ENCODE measurements at regions not wholly inside any gene's neighbourhood (a gene's known extent, or its start where the extent isn't known, plus 50 kb on each side); places are given as distances from the start of the nearest gene placed in this dataset.

DNA sequence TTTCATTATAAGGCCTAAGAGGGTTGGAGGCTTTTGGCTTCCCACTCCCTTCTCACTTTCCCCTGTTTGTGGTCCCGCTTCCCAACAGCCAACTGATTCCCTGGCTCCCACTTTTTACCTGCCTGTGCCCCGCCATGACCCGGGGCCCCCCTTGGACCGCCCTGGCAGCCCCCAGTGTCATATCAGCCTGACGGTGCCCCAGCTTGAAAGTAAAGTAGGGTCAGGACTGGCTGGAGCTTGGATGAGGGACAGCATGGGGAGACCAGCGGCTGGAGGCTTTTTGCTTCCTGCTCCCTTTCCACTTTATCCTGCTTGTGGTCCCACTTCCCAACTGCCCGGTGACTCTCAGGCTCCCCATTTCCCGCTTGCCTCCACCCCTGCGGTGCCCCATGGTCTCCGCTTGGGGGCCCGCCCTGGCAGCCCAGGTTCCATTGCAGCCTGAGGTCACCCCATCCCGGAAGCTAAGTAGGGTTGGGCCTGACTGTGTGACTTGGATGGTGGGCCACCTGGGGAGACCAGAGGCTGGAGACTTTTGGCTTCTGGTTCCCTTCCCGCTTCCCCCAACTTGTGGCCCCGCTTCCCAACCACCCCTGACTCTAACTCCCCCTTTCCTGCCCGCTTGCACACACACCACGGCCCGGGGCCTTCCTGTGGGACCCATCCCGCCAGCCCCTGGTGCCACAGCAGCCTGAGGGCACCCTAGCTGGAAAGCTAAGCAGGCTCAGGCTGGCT, 2274.7 kb downstream of the TP53TG3F start:
- DNase-seq (ENCODE audit: low read depth) = no peak

DNA sequence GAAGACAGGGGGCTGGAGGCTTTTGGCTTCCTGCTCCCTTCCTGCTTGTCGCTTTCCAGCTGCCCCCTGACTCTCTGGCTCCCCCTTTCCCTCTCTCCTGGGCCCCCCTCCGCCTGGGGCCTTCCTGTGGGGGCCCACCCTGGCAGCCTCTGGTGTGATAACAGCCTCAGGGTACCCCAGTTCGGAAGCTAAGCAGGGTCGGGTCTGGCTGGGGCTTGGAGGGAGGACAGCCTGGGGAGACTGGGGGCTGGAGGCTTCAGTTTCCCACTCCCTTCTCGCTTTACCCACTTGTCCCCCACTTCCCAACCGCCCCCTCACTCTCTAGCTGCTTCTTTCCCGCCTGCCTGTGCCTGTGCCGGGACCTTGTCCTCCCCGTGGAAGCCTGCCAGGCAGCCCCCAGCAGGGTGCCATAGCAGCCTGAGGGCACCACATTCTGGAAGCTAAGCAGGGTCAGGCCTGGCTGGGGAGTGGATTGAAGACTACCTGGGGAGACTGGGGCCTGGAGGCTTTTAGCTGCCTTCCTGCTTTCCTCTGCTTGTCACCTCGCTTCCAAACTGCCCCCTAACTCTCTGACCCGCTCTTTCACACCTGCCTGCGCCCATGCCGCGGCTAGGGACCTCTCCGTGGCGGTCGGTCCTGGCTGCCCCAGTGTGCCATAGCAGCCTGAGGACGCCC, 2275.5 kb downstream of the TP53TG3F start:
- no peak for DNase-seq (ENCODE audit: low read depth)

- no peak for DNase-seq (ENCODE audit: low read depth)
These were observed 2276.2 kb downstream of the TP53TG3F start for GRCh38 chr16:35735403-35736251.

DNA sequence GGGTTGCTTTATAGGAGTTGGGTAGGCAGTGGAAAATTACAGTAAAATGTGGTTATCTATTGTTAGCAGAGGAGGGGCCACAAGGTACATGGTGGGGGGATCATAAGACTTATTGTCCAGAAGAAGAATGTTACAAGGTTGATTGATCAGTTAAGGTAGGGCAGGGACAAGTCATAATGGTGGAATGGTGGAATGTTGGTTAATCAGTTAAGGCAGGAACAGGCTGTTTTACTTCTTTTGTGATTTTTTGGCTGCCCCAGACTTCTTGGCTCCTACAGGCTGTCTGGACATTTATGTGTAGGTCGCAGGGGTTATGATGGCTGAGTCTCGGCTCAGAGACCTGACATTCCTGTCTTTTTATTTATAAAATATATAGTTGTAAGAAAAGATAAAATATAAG, 2277.1 kb downstream of the TP53TG3F start:
- no peak for DNase-seq (ENCODE audit: low read depth)

GRCh38 chr16:35737076-35737475, 2277.7 kb downstream of the TP53TG3F start:
- no peak for DNase-seq (ENCODE audit: low read depth)

- no peak for DNase-seq (ENCODE audit: low read depth)
These were observed 2282.1 kb downstream of the TP53TG3F start for GRCh38 chr16:35741546-35741945.

DNA sequence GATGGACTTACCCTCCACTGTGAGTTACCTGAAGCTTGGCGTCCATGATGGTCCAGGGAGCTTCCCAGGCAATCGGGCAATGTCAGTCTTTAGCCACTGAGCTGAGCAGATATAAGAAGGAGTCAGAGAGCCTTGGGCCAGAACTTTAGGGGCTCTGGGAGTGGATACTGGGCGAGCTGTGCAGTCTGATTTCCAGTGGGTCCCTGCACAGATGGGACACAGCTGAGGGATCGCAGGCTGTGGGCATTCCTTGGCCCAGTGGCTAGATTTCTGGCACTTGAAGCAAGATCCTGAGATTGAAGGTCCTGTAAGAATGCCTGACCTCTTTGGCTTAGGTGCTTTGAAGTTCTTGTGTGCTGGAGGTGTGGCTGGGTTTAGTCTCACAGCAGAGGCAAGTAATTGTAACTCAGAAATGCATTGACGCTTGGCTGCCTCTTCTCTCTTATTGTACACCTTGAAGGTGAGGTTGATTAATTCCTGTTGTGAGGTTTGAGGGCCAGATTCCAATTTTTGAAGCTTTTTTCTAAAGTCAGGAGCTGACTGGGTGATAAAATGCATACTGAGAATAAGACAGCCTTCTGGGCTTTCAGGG, 2283.8 kb downstream of the TP53TG3F start:
- DNase-seq (ENCODE audit: low read depth) = no peak

GRCh38 chr16:35744084-35744483, 2284.7 kb downstream of the TP53TG3F start:
- no peak for DNase-seq (ENCODE audit: low read depth)

GRCh38 chr16:35744726-35745125, 2285.3 kb downstream of the TP53TG3F start:
- peak; percentile 0 for DNase-seq (ENCODE audit: low read depth)

GRCh38 chr16:35745191-35745590, 2285.8 kb downstream of the TP53TG3F start:
- DNase-seq (ENCODE audit: low read depth) = no peak

DNA sequence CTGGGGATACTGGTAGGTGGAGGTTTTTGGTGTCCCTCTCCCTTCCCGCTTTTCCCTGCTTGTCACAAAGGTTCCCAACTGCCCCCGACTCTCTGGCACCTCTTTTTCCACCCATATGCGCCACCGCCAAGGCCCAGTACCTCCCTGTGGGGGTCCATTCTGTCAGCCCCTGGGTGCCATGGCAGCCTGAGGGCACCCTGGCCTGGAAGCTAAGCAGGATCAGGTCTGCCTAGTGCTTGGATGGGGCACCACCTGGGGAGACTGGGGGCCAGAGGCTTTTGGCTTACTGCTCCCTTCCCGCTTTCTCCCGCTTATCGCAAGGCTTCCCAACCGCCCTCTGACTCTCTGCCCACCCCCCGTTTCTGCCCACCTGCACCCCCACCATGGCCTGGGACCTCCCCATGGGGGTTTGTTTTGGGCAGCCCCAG, 2286.4 kb downstream of the TP53TG3F start:
- no peak for DNase-seq (ENCODE audit: low read depth)

GRCh38 chr16:35746281-35746962, 2287.0 kb downstream of the TP53TG3F start:
- DNase-seq (ENCODE audit: low read depth) = no peak

- no peak for DNase-seq (ENCODE audit: low read depth)
These were observed 2287.7 kb downstream of the TP53TG3F start for GRCh38 chr16:35746963-35747657.

DNA sequence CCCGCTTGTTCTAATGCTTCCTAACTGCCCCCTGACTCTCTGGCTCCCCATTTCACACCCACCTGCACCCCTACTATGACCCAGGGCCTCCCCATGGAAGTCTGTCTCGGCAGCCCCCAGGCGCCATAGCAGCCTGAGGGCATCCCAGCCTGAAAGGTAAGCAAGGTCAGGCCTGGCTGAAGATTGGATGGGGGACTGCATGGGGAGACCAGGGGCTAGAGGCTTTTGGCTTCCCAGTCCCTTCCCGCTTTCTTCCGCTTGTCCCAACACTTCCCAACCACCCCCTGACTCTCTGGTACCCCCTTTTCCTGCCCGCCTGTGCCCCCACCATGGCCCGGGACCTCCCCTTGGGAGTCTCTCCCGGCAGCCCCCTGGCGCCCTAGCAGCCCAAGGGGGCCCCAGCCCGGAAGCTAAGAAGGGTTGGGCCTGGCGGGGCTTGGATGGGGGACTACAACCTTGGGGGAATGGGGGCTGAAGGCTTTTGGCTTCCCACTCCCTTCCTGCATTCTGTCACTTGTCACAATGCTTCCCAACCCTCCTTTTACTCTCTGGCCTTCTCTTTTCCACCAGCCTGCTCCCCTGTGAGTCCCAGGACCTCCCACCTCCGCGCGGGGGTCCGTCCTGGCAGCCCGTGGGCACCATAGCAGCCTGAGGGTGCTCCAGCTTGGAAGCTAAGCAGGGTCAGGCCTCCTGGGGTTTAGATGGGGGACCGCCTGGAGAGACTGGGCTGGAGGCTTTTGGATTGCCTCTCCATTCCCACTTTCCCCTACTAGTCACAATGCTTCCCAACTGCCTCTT, 2288.4 kb downstream of the TP53TG3F start:
- DNase-seq (ENCODE audit: low read depth) = no peak

DNA sequence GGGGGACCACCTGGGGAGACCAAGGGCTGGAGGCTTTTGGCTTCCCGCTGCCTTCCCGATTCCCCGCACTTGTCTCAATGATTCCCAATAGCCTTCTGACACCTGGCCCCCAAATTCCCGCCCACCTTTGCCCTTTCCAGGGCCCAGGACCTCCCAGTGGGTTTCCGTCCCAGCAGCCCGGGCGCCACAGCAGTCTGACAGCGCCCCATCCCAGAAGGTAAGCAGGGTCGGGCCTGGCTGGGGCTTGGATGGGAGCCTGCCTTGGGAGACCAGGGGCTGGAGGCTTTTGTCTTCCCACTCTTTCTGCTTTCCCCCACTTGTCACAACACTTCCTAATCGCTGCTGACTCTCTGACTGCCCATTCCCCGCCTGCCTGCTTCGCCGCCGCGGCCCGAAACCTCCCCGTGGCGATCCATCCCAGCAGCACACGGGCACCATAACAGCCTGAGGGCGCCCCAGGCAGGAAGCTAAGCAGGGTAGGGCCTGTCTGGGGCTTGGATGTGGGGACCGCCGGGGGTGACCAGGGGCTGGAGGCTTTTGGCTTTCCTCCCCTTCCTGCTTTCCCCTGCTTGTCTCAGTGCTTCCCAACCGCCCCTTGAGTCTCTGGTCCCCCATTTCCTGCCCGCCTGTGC, 2289.3 kb downstream of the TP53TG3F start:
- no peak for DNase-seq (ENCODE audit: low read depth)

DNA sequence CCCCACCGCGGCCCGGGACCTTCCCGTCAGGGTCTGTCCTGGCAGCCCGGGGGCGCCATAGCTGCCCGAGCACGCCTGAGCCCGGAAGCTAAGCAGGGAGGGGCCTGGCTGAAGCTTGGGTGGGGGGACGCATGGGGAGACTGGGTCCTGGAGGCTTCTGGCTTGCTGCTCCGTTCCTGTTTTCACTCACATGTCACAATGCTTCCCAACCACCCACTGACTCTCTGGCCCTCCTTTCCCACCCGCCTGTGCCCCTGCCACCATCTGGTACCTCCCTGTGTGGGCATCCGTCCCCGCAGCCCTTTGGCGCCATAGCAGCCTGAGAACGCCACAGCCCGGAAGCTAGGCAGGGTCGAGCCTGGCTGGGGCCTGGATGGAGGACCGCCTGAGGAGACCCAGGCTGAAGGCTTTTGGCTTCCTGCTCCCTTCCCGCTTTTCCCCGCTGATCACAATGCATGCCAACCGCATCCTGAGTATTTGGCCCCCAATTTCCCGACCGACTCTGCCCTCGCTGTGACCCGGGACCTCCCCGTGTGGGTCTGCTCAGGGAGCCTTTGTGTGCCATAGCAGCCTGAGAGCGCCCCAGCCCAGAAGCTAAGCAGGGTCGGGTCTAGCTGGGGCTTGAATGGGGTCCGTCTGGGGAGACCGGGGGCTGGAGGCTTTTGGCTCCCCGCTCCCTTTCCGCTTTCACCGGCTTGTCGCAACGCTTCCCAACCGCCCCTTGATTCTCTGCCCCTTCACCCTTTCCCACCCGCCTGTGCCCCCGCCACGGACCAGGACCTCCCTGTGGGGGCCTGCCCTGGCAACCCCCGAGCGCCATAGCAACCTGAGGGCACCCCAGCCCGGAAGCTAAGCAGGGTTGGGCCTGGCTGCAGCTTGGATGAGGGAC, 2290.1 kb downstream of the TP53TG3F start:
- DNase-seq (ENCODE audit: low read depth) = no peak

DNA sequence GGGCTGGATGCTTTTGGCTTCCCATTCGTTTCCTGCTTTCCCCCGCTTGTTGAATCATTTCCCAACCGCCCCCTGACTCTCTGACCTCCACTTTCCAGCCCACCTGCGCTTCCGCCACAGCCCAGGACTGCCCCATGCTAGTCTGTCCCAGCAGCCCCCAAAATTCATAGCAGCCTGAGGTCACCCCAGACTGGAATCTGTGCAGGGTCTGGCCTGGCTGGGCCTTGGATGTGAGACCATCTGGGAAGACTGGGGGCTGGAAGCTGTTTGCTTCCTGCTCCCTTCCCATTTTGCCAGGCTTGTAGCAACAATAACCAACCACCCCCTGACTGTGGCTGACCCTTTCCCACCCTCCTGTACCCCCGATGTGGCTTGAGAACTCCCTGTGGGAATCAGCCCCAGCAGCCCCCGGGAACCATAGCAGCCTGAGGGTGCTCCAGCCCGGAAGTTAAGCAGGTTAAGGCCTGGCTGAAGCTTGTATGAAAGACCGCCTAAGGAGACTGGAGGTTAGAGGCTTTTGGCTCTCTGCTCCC, 2290.8 kb downstream of the TP53TG3F start:
- no peak for DNase-seq (ENCODE audit: low read depth)

DNA sequence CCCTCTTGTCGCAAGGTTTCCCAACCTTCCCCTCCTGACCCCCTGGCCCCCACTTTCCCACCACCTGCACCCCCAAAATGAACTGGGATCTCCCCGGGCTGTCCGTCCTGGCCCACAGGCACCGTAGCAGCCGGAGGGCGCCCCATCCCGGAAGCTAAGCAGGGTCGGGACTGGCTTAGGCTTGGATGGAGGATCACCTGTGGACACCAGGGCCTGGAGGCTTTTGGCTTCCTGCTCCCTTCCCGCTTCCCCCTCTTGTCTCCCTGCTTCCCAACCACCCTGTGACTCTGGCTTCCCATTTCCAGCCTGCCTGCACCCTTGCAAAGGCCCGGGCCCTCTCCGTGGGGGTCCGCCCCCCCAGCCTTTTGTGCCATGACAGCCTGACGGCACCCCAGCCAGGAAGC, 2291.3 kb downstream of the TP53TG3F start:
- DNase-seq (ENCODE audit: low read depth) = no peak
